SU-DHL-6 (cell line): ENCODE measurements at regions not wholly inside any gene's neighbourhood (a gene's known extent, or its start where the extent isn't known, plus 50 kb on each side); places are given as distances from the start of the nearest gene placed in this dataset.

Source experiments
- H2AFZ ChIP-seq: fragments of 200-600 bp; sonication (generic); 2 replicates; pipeline ENCODE4 v1.6.1; 2014; ENCODE audit warnings: low read depth, mild to moderate bottlenecking, moderate library complexity, mixed read lengths, antibody characterized with exemption, low read length; ENCODE audit not compliant: severe bottlenecking
- H3F3A ChIP-seq: fragments of 200-600 bp; shearing (Covaris generic); 2 replicates; pipeline ENCODE4 v1.6.0; 2016; ENCODE audit warnings: antibody characterized with exemption, mild to moderate bottlenecking; ENCODE audit not compliant: insufficient read depth
- H3K27ac ChIP-seq: fragments of 200-600 bp; sonication (generic); 2 replicates; pipeline ENCODE4 v1.5.1; 2016; ENCODE audit warnings: low read depth, mild to moderate bottlenecking, low read length, moderate library complexity, mixed read lengths
- H3K27me3 ChIP-seq: fragments of 200-600 bp; sonication (generic), shearing (Covaris generic); 2 replicates; pipeline ENCODE4 v1.6.0; 2014; ENCODE audit warnings: mild to moderate bottlenecking, low read length
- H3K36me3 ChIP-seq: fragments of 200-600 bp; sonication (generic); 2 replicates; pipeline ENCODE4 v1.6.1; 2014; ENCODE audit warnings: mild to moderate bottlenecking, low read length, mixed read lengths
- H3K4me2 ChIP-seq: fragments of 300-600, 200-600 bp; shearing (Covaris generic), sonication (generic); 2 replicates; pipeline ENCODE4 v1.6.0; 2014; ENCODE audit warnings: low read length, low read depth, mild to moderate bottlenecking; ENCODE audit not compliant: poor library complexity, severe bottlenecking
- H3K4me3 ChIP-seq: fragments of 200-600 bp; sonication (generic); 2 replicates; pipeline ENCODE4 v1.5.1; 2014; ENCODE audit warnings: antibody characterized with exemption, low read length, mild to moderate bottlenecking, mixed read lengths; ENCODE audit not compliant: insufficient read depth, poor library complexity, severe bottlenecking
- H3K79me2 ChIP-seq: fragments of 200-600 bp; sonication (generic); 2 replicates; pipeline ENCODE4 v1.6.1; 2014; ENCODE audit warnings: mild to moderate bottlenecking, low read length, moderate library complexity; ENCODE audit not compliant: insufficient read depth
- H3K9ac ChIP-seq: fragments of 200-600 bp; sonication (generic); 2 replicates; pipeline ENCODE4 v1.7.0; 2014; ENCODE audit warnings: mild to moderate bottlenecking, low read length
- H3K9me2 ChIP-seq: fragments of 200-600 bp; sonication (generic); replicated peaks from 2 replicates; pipeline ENCODE4 v1.6.1; 2014; ENCODE audit warnings: low read length; ENCODE audit not compliant: insufficient read depth
- H3K9me3 ChIP-seq: fragments of 200-600 bp; sonication (generic); 2 replicates; pipeline ENCODE4 v1.6.1; 2014; ENCODE audit warnings: low read length, mixed read lengths; ENCODE audit not compliant: insufficient read depth
- H4K20me1 ChIP-seq: fragments of 200-600 bp; sonication (generic); 2 replicates; pipeline ENCODE4 v1.6.1; 2014; ENCODE audit warnings: low read depth, mild to moderate bottlenecking, antibody characterized with exemption, low read length, moderate library complexity, mixed read lengths
- CTCF ChIP-seq: fragments of 200-600 bp; sonication (generic); IDR thresholded peaks from one replicate; pipeline ENCODE4 v1.5.1; 2017; ENCODE audit warnings: antibody characterized with exemption, mild to moderate bottlenecking, low read length, moderate library complexity; ENCODE audit not compliant: insufficient read depth, poor library complexity, severe bottlenecking
- EZH2phosphoT487 ChIP-seq: fragments of 200-600 bp; sonication (generic), shearing (Covaris generic); conservative IDR thresholded peaks from 2 replicates; pipeline ENCODE4 v1.6.1; 2018; ENCODE audit warnings: mild to moderate bottlenecking, antibody characterized with exemption, low read length, moderate library complexity, mixed read lengths

DNA sequence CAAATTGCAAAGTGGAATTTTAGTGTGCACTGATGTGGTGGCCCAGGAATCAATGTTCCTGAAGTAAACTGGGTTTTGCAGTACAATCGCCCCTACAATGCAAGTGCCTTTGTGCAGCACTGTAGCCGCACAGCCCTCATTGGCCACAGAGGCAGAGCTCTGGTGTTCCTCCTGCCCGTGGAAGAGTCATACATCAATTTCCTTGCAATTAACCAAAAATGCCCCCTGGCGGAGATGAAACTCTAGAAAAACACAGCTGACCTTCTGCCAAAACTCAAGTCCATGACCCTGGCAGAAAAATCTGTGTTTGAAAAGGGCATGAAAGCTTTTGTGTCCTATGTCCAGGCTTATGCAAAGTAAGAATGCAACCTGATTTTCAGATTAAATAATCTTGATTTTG is 117.9 kb upstream of the PRB2 start:
- no peaks in the 10 kb centered on the region for H4K20me1 ChIP-seq
- H3K27ac ChIP-seq = no peak overlapping the region
- H3F3A ChIP-seq = no peaks in the 10 kb centered on the region
- no peak overlapping the region for H3K4me3 ChIP-seq
- no peak for TF ChIP-seq EZH2phosphoT487
- no peak for TF ChIP-seq CTCF
- H3K4me2 ChIP-seq = no peak overlapping the region
- H3K79me2 ChIP-seq = no peaks in the 10 kb centered on the region
- H2AFZ ChIP-seq = no peak overlapping the region
- no peaks in the 10 kb centered on the region for H3K9me3 ChIP-seq
- H3K27me3 ChIP-seq = no peaks in the 10 kb centered on the region
- H3K9me2 ChIP-seq = no peaks in the 10 kb centered on the region
- no peaks in the 10 kb centered on the region for H3K36me3 ChIP-seq
- H3K9ac ChIP-seq = no peak overlapping the region

- H3K36me3 ChIP-seq = no peaks in the 10 kb centered on the region
- H3F3A ChIP-seq = no peaks in the 10 kb centered on the region
- no peak overlapping the region for H3K27ac ChIP-seq
- no peaks in the 10 kb centered on the region for H4K20me1 ChIP-seq
- no peak overlapping the region for H3K4me2 ChIP-seq
- no peaks in the 10 kb centered on the region for H3K27me3 ChIP-seq
- H3K79me2 ChIP-seq = no peaks in the 10 kb centered on the region
- H2AFZ ChIP-seq = no peak overlapping the region
- no peak overlapping the region for H3K4me3 ChIP-seq
- no peak overlapping the region for H3K9ac ChIP-seq
- TF ChIP-seq CTCF (no peak), EZH2phosphoT487 (no peak)
- no peaks in the 10 kb centered on the region for H3K9me3 ChIP-seq
- H3K9me2 ChIP-seq = no peaks in the 10 kb centered on the region
Observed at GRCh38 chr12:11517080-11517479, 121.7 kb upstream of the PRB2 start.

- Histone ChIP-seq H3K4me3 (no peak overlapping the region), H2AFZ (no peak overlapping the region), H3K4me2 (no peak overlapping the region), H3K9me2 (no peaks in the 10 kb centered on the region), H3K36me3 (no peaks in the 10 kb centered on the region), H3K27me3 (no peaks in the 10 kb centered on the region), H4K20me1 (no peaks in the 10 kb centered on the region), H3K79me2 (no peaks in the 10 kb centered on the region), H3K9me3 (no peaks in the 10 kb centered on the region), H3F3A (no peaks in the 10 kb centered on the region), H3K9ac (no peak overlapping the region), H3K27ac (no peak overlapping the region)
- TF ChIP-seq CTCF (no peak), EZH2phosphoT487 (no peak)
Observed at GRCh38 chr12:11524446-11524845, 125.0 kb upstream of the ETV6 start.

GRCh38 chr12:11534064-11534463 is 115.4 kb upstream of the ETV6 start:
- no peaks in the 10 kb centered on the region for H3K36me3 ChIP-seq
- no peaks in the 10 kb centered on the region for H3K9me3 ChIP-seq
- no peaks in the 10 kb centered on the region for H4K20me1 ChIP-seq
- H3K9ac ChIP-seq = no peak overlapping the region
- no peaks in the 10 kb centered on the region for H3F3A ChIP-seq
- H3K4me3 ChIP-seq = no peak overlapping the region
- H3K4me2 ChIP-seq = no peak overlapping the region
- no peak overlapping the region for H2AFZ ChIP-seq
- H3K27ac ChIP-seq = no peak overlapping the region
- H3K27me3 ChIP-seq = no peaks in the 10 kb centered on the region
- H3K79me2 ChIP-seq = no peaks in the 10 kb centered on the region
- no peak for TF ChIP-seq EZH2phosphoT487
- TF ChIP-seq CTCF = no peak
- no peaks in the 10 kb centered on the region for H3K9me2 ChIP-seq
